DOHH2 (cell line): ENCODE measurements at regions not wholly inside any gene's neighbourhood (a gene's known extent, or its start where the extent isn't known, plus 50 kb on each side); places are given as distances from the start of the nearest gene placed in this dataset.

Experiments
- CTCF ChIP-seq: fragments of 200-600 bp; sonication (generic); IDR thresholded peaks from one replicate; pipeline ENCODE4 v1.5.1; 2014; ENCODE audit warnings: antibody characterized with exemption, mild to moderate bottlenecking, low read depth, low read length; ENCODE audit not compliant: poor library complexity, severe bottlenecking
- EZH2phosphoT487 ChIP-seq: fragments of 200-600 bp; sonication (generic); IDR thresholded peaks from 2 replicates; pipeline ENCODE4 v1.6.1; 2017; ENCODE audit warnings: borderline replicate concordance, mild to moderate bottlenecking, antibody characterized with exemption, low read length, moderate library complexity, mixed read lengths

GRCh38 chr3:35241236-35241635 lies 398.1 kb upstream of the ARPP21 start:
- TF ChIP-seq CTCF = no peak
- no peak for TF ChIP-seq EZH2phosphoT487
